Upper lobe of left lung (tissue), 6 donors: ENCODE measurements at regions not wholly inside any gene's neighbourhood (a gene's known extent, or its start where the extent isn't known, plus 50 kb on each side); places are given as distances from the start of the nearest gene placed in this dataset.

ENCODE experiments used
- ATAC-seq, 2 donors: fragments of 200-7000 bp; cut with Tn5 transposase; one replicate each; pipeline ENCODE4 v1.9.1; 2022; ENCODE audit warnings: mild to moderate bottlenecking in 2 of 2, moderate library complexity in 2 of 2; ENCODE audit not compliant: low FRiP score in 2 of 2
- DNase-seq, 2 donors: peaks; one replicate each; pipeline ENCODE4 v3.0.0-alpha.2; 2019 to 2020
- H3K27ac ChIP-seq, 4 donors: fragments of 200-600 bp; sonication (generic); one replicate each; pipeline ENCODE4 v1.5.1; 2016 to 2019
- H3K27me3 ChIP-seq, 4 donors: fragments of 200-600 bp; sonication (generic); one replicate each; pipeline ENCODE4 v1.5.1; 2017 to 2019
- H3K36me3 ChIP-seq, 4 donors: fragments of 200-600 bp; sonication (generic); one replicate each; pipeline ENCODE4 v1.5.1; 2016 to 2019
- H3K4me1 ChIP-seq, 4 donors: fragments of 200-600 bp; sonication (generic); one replicate each; pipeline ENCODE4 v1.5.1; 2018 to 2019
- H3K4me3 ChIP-seq, 4 donors: fragments of 200-600 bp; sonication (generic); one replicate each; pipeline ENCODE4 v1.5.1; 2017 to 2019; ENCODE audit warnings: mild to moderate bottlenecking in 2 of 4, moderate library complexity in 1 of 4
- H3K9me3 ChIP-seq, 4 donors: fragments of 200-600 bp; sonication (generic); one replicate each; pipeline ENCODE4 v1.5.1; 2018 to 2019
- CTCF ChIP-seq, 6 experiments: fragments of 450-650 bp in 4 of 6; fragments of 200-600 bp in 2 of 6; sonication (generic) in 2 of 6; IDR thresholded peaks; one replicate each; pipeline ENCODE4 v1.5.1; 2016 to 2019; ENCODE audit warnings: antibody characterized with exemption in 6 of 6
- EP300 ChIP-seq, 4 donors: sonication (generic); formaldehyde crosslinking; IDR thresholded peaks; one replicate each; pipeline ENCODE4 v1.5.1; 2017; ENCODE audit warnings: antibody characterized with exemption in 4 of 4, control low read depth in 2 of 4
- POLR2A ChIP-seq, 4 donors: fragments of 450-650 bp; IDR thresholded peaks; one replicate each; pipeline ENCODE4 v1.5.1; 2016 to 2017; ENCODE audit warnings: antibody characterized with exemption in 4 of 4, mild to moderate bottlenecking in 2 of 4
- POLR2AphosphoS5 ChIP-seq, 2 donors: sonication (generic); formaldehyde crosslinking; IDR thresholded peaks; one replicate each; pipeline ENCODE4 v1.5.1; 2017; ENCODE audit warnings: antibody characterized with exemption in 2 of 2
- WGBS, 2 donors: methylation state at CpG; one replicate each; pipeline ENCODE4 v1.1.5; 2017 to 2018; 5-methylcytosine and 5-hydroxymethylcytosine counted together
- donor health status: DM: no; HTN: no; CAD: no; lungs with moderate emphysema.
- donor health status: DM: no; HTN: yes; CAD: no; lungs with severe emphysema.

- ATAC-seq (no peak), DNase-seq (no peak)
- Histone ChIP-seq H3K27me3 (no peaks in the 10 kb centered on the region), H3K4me3 (no peak overlapping the region), H3K27ac (no peak overlapping the region), H3K4me1 (no peaks in the 10 kb centered on the region), H3K36me3 (no peaks in the 10 kb centered on the region), H3K9me3 (no peaks in the 10 kb centered on the region)
- TF ChIP-seq EP300 (IDR thresholded peaks at IDR 0.05) (no peak), CTCF (IDR thresholded peaks at IDR 0.05) (no peak), POLR2A (IDR thresholded peaks at IDR 0.05) (no peak), POLR2AphosphoS5 (IDR thresholded peaks at IDR 0.05) (no peak)
- WGBS, 2 donors, result 39 to 58% methylated on average over 3 of the region's 3 CpGs
These were observed 642.1 kb upstream of the ADGRL2 start for GRCh38 chr1:81158592-81158991.

DNA sequence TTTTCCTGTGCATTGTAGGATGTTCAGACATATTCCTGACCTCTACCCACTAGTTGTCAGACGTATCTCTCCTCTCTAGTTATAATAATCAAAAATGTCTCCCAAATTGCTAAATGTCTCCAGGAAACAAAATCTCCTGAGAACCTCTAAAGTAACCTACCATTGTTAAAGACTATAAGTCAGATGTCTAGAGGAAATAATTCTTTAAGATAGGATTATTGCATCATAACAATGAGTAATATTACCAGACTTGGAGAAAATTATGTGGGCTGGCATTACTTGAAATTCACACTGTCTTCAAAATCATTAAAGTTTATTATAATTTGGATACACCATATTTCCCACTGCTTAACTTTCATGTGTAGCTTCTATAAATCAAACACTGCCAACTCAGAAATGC, 643.0 kb upstream of the ADGRL2 start:
- Histone ChIP-seq H3K27me3 (no peaks in the 10 kb centered on the region), H3K27ac (no peak overlapping the region), H3K4me1 (no peaks in the 10 kb centered on the region), H3K36me3 (no peaks in the 10 kb centered on the region), H3K4me3 (no peak overlapping the region), H3K9me3 (no peaks in the 10 kb centered on the region)
- no peak for DNase-seq
- 79 to 84% methylated on average over 1 of the region's 1 CpG for WGBS, 2 donors
- TF ChIP-seq CTCF (IDR thresholded peaks at IDR 0.05) (no peak), POLR2AphosphoS5 (IDR thresholded peaks at IDR 0.05) (no peak), EP300 (IDR thresholded peaks at IDR 0.05) (no peak), POLR2A (IDR thresholded peaks at IDR 0.05) (no peak)
- no peak for ATAC-seq

GRCh38 chr1:81156887-81157286, 643.8 kb upstream of the ADGRL2 start:
- 69 to 73% methylated on average over 1 of the region's 1 CpG for WGBS, 2 donors
- no peak overlapping the region for H3K27ac ChIP-seq

DNA sequence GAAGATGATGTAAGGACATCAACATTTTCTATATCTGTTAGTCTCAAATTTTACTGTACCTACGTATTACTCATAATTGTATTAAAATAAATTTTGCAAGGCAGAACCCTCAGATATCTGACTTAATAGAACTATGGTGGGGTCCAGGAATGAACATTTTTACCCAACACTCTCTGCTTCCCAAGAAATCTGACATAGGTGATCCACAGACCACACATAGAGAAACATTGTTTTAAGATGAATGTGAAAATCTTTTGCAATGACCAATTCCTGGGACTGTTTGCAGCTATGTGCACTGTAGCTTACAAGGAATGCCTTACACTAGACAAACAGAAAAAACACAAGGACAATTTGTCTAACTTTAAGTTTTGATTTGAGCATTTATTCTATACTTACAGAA, 645.6 kb upstream of the ADGRL2 start:
- Histone ChIP-seq H3K4me1 (no peaks in the 10 kb centered on the region), H3K4me3 (no peak overlapping the region), H3K27ac (no peak overlapping the region), H3K27me3 (no peaks in the 10 kb centered on the region), H3K36me3 (no peaks in the 10 kb centered on the region), H3K9me3 (no peaks in the 10 kb centered on the region)
- TF ChIP-seq CTCF (IDR thresholded peaks at IDR 0.05), result no peak
- TF ChIP-seq POLR2AphosphoS5 (IDR thresholded peaks at IDR 0.05), result no peak
- TF ChIP-seq EP300 (IDR thresholded peaks at IDR 0.05), result no peak
- no peak for TF ChIP-seq POLR2A (IDR thresholded peaks at IDR 0.05)
- WGBS, 2 donors, result 94 to 96% methylated on average over 1 of the region's 1 CpG
- DNase-seq (no peak), ATAC-seq (no peak)

More at GRCh38 chr1:81156887-81157286, 643.8 kb upstream of the ADGRL2 start:
- DNase-seq (no peak), ATAC-seq (no peak)
- no peaks in the 10 kb centered on the region for H3K4me1 ChIP-seq
- no peaks in the 10 kb centered on the region for H3K27me3 ChIP-seq
- TF ChIP-seq POLR2A (IDR thresholded peaks at IDR 0.05) (no peak), EP300 (IDR thresholded peaks at IDR 0.05) (no peak), CTCF (IDR thresholded peaks at IDR 0.05) (no peak), POLR2AphosphoS5 (IDR thresholded peaks at IDR 0.05) (no peak)
- no peaks in the 10 kb centered on the region for H3K9me3 ChIP-seq
- H3K4me3 ChIP-seq, result no peak overlapping the region
- no peaks in the 10 kb centered on the region for H3K36me3 ChIP-seq

DNA sequence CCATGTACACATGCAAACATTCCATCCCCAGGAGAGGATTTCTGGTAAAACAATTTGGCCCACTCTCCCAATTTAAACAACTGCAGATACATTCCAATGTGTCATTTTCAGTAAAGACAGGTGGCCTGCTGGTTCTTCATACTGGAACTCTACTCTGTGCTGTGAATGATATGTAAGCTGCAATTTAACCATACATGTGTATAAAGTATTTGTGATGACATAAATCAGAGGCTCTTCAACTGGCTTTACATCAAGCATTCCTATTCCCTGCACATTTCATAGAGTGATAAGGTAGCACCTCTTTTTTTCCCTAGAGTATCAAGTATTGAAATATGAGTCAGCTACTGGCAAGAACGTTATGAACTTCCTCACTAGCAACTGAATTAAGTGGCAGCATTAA, 649.5 kb upstream of the ADGRL2 start:
- no peak for TF ChIP-seq POLR2A (IDR thresholded peaks at IDR 0.05)
- no peak for TF ChIP-seq CTCF (IDR thresholded peaks at IDR 0.05)
- no peak for TF ChIP-seq EP300 (IDR thresholded peaks at IDR 0.05)
- TF ChIP-seq POLR2AphosphoS5 (IDR thresholded peaks at IDR 0.05), result no peak
- DNase-seq (no peak), ATAC-seq (no peak)
- Histone ChIP-seq H3K4me1 (no peaks in the 10 kb centered on the region), H3K36me3 (no peaks in the 10 kb centered on the region), H3K27ac (no peak overlapping the region), H3K4me3 (no peak overlapping the region), H3K9me3 (no peaks in the 10 kb centered on the region), H3K27me3 (no peaks in the 10 kb centered on the region)
- 0 to 15% methylated on average over 1 of the region's 1 CpG for WGBS, 2 donors
